Thoracic aorta (tissue), 2 donors: ENCODE measurements at regions not wholly inside any gene's neighbourhood (a gene's known extent, or its start where the extent isn't known, plus 50 kb on each side); places are given as distances from the start of the nearest gene placed in this dataset.

Source experiments
- ATAC-seq: fragments of 150-250 bp; one replicate; pipeline ENCODE4 v1.8.0; 2017; ENCODE audit warnings: low read depth; ENCODE audit not compliant: insufficient number of reproducible peaks, low FRiP score
- DNase-seq: peaks from one replicate; pipeline ENCODE4 v3.0.0-alpha.2; 2020; ENCODE audit warnings: low spot score
- H3K27ac ChIP-seq, 2 donors: fragments of 200-600 bp; sonication (generic); 1 replicate in 1 of 2; 2 replicates in 1 of 2; pipeline ENCODE4 v1.5.1; 2016; ENCODE audit warnings: mild to moderate bottlenecking in 2 of 2, moderate library complexity in 2 of 2
- H3K27me3 ChIP-seq: fragments of 200-600 bp; sonication (generic); replicated peaks from 2 replicates; pipeline ENCODE4 v1.6.0; 2016; ENCODE audit warnings: mild to moderate bottlenecking; ENCODE audit not compliant: insufficient read depth
- H3K36me3 ChIP-seq: fragments of 200-600 bp; sonication (generic); one replicate; pipeline ENCODE4 v1.5.1; 2016
- H3K4me1 ChIP-seq, 2 donors: fragments of 200-600 bp; sonication (generic); 1 replicate in 1 of 2; 2 replicates in 1 of 2; pipeline versions ENCODE4 v1.5.1 to v1.6.0; 2016; ENCODE audit warnings: low read depth in 2 of 2, mild to moderate bottlenecking in 1 of 2; ENCODE audit not compliant: control insufficient read depth in 1 of 2
- H3K4me3 ChIP-seq: fragments of 200-600 bp; sonication (generic); 2 replicates; pipeline ENCODE4 v1.5.1; 2016; ENCODE audit warnings: mild to moderate bottlenecking
- H3K9me3 ChIP-seq: fragments of 200-600 bp; sonication (generic); 2 replicates; pipeline ENCODE4 v1.5.1; 2016
- TF ChIP-seq, protein P1 (sequence below): fragments of 200-600 bp; sonication (generic); IDR thresholded peaks from one replicate; pipeline ENCODE4 v1.5.1; 2019; ENCODE audit warnings: antibody characterized with exemption

DNA sequence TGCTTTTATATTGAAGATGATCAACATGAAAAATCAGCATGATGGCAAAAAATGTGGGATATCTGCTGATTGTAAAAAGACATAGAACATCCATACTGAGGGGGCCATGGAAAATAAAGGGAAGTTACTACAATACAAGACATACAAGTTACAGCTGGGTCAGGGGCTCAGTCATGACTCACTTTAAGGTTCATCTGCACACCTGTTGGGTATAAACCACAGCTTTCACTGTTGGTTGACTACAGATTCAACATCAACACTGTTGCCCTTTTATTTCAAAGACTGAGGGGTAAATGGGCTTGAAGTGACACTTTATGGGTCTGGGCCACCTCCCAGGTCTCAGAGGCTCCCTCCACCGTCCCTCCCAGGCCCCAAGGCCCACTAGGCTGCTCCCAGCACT is 98.1 kb upstream of the IRS2 start:
- Histone ChIP-seq H3K4me1 (no peaks in the 10 kb centered on the region), H3K36me3 (no peaks in the 10 kb centered on the region), H3K27ac (no peak overlapping the region), H3K27me3 (no peaks in the 10 kb centered on the region), H3K9me3 (no peaks in the 10 kb centered on the region), H3K4me3 (no peak overlapping the region)
- ATAC-seq (no peak), DNase-seq (no peak)
- TF ChIP-seq, protein P1, sequence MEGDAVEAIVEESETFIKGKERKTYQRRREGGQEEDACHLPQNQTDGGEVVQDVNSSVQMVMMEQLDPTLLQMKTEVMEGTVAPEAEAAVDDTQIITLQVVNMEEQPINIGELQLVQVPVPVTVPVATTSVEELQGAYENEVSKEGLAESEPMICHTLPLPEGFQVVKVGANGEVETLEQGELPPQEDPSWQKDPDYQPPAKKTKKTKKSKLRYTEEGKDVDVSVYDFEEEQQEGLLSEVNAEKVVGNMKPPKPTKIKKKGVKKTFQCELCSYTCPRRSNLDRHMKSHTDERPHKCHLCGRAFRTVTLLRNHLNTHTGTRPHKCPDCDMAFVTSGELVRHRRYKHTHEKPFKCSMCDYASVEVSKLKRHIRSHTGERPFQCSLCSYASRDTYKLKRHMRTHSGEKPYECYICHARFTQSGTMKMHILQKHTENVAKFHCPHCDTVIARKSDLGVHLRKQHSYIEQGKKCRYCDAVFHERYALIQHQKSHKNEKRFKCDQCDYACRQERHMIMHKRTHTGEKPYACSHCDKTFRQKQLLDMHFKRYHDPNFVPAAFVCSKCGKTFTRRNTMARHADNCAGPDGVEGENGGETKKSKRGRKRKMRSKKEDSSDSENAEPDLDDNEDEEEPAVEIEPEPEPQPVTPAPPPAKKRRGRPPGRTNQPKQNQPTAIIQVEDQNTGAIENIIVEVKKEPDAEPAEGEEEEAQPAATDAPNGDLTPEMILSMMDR, result no peak

DNA sequence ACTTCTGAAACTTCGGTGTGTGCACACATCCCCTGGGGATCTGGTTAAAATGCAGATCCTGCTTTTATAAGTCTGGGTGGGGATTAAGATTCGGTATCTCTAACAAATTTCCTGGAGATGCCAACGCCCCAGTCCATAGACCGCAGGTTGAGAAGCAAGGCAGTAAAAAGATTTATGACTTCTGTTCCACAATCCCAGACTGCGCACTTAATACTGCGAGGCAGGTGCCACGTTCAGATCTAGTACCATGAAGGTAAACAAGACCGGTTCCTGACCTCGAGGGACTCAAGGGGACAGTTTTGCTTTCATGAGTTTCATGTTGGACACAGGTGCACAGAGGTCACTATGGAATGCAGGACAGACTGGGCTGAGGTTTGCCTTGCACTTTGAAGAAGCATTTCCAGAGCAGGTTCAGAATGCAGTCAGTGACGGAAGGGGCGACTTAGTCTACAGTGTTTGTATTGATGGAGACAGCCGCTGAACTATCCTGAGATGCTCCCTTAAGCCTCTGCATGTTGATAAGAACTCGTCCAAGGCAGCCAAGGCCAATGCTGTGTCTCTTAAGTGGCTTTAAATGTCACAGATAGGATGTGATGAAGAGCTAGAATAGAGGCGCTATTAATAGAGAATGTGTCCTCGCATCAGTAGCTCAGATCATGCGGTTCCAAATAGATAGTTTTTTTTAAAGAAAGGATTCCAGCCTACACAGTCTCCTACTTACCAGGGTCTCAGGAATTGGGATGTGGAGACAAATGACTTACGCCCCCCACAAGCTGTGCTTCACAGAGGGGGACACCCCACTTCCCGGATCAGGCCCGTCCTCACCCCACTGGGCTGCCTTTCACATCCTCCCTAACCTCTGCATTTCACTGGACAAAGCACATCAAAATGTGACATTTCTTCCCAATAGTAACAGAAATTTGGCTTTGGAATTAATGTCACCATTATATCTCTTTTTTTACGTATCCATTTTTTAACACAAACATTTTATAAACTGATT is 97.1 kb upstream of the IRS2 start:
- H3K9me3 ChIP-seq, result no peaks in the 10 kb centered on the region
- no peaks in the 10 kb centered on the region for H3K4me1 ChIP-seq
- no peaks in the 10 kb centered on the region for H3K27me3 ChIP-seq
- ATAC-seq (no peak), DNase-seq (no peak)
- TF ChIP-seq, protein P1, result no peak
- no peak overlapping the region for H3K4me3 ChIP-seq
- no peak overlapping the region for H3K27ac ChIP-seq
- H3K36me3 ChIP-seq, result no peaks in the 10 kb centered on the region

GRCh38 chr13:109881961-109882558 is 95.7 kb upstream of the IRS2 start:
- TF ChIP-seq, protein P1, result no peak
- Histone ChIP-seq H3K4me1 (no peaks in the 10 kb centered on the region), H3K27me3 (no peaks in the 10 kb centered on the region), H3K36me3 (no peaks in the 10 kb centered on the region), H3K4me3 (no peak overlapping the region), H3K27ac (no peak overlapping the region), H3K9me3 (no peaks in the 10 kb centered on the region)
- ATAC-seq (no peak), DNase-seq (no peak)

DNA sequence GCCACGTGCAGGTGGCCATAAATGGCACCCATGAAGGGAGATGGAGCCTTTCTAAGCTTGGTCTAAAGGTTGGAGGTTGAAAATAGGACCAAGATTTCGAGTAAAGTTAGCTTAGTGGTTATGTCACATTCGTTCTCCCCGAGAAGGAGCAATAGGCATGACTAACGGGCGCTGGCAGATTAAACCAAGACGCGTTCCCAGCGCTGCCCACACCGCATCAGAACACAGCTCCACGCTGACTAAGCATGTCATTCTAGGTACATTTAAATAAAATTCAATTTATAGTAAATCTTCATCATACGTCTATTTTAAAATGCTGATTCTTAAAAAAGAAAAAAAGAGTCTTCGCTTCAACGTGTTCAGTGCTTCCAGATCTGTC is 95.0 kb upstream of the IRS2 start:
- Histone ChIP-seq H3K4me1 (peaks cover 0 to 2% of the 10 kb centered on the region in 2 donors), H3K4me3 (no peak overlapping the region), H3K27me3 (no peaks in the 10 kb centered on the region), H3K27ac (no peak overlapping the region), H3K9me3 (no peaks in the 10 kb centered on the region), H3K36me3 (no peaks in the 10 kb centered on the region)
- DNase-seq (no peak), ATAC-seq (no peak)
- TF ChIP-seq, protein P1, result no peak
